H9 (cell line): ENCODE measurements at regions not wholly inside any gene's neighbourhood (a gene's known extent, or its start where the extent isn't known, plus 50 kb on each side); places are given as distances from the start of the nearest gene placed in this dataset.

ENCODE experiments used
- DNase-seq: peaks from one replicate; pipeline ENCODE4 v3.0.0-alpha.2; 2017
- H2AFZ ChIP-seq: one replicate; pipeline ENCODE4 v1.6.1; 2013; ENCODE audit warnings: mild to moderate bottlenecking, low read length, control low read depth, moderate library complexity
- H2AK5ac ChIP-seq: 2 replicates; pipeline ENCODE4 v1.6.1; 2013; ENCODE audit warnings: low read length, control low read depth, mixed read lengths; ENCODE audit not compliant: insufficient read length
- H2BK120ac ChIP-seq: one replicate; pipeline ENCODE4 v1.6.1; 2013; ENCODE audit warnings: low read depth, mild to moderate bottlenecking, low read length, control low read depth, inconsistent platforms; ENCODE audit not compliant: poor library complexity, severe bottlenecking
- H2BK12ac ChIP-seq: 2 replicates; pipeline ENCODE4 v1.6.1; 2013; ENCODE audit warnings: low read length, control low read depth, mixed read lengths, low read depth; ENCODE audit not compliant: insufficient read length
- H2BK15ac ChIP-seq: 2 replicates; pipeline ENCODE4 v1.6.1; 2013; ENCODE audit warnings: low read depth, low read length, control low read depth
- H2BK20ac ChIP-seq: one replicate; pipeline ENCODE4 v1.6.1; 2013; ENCODE audit warnings: low read depth, mild to moderate bottlenecking, low read length, control low read depth, inconsistent platforms; ENCODE audit not compliant: poor library complexity, severe bottlenecking
- H2BK5ac ChIP-seq: 2 replicates; pipeline ENCODE4 v1.6.1; 2013; ENCODE audit warnings: low read length, control low read depth, mixed read lengths; ENCODE audit not compliant: insufficient read length
- H3K14ac ChIP-seq: 2 replicates; pipeline ENCODE4 v1.6.1; 2013; ENCODE audit warnings: low read length, control low read depth; ENCODE audit not compliant: insufficient read depth
- H3K18ac ChIP-seq: 2 replicates; pipeline ENCODE4 v1.6.1; 2013; ENCODE audit warnings: low read depth, mild to moderate bottlenecking, mixed read lengths, low read length, control low read depth; ENCODE audit not compliant: insufficient read length
- H3K23ac ChIP-seq: 2 replicates; pipeline ENCODE4 v1.6.1; 2013; ENCODE audit warnings: low read length, control low read depth, mixed read lengths, low read depth; ENCODE audit not compliant: insufficient read length
- H3K23me2 ChIP-seq: 2 replicates; pipeline ENCODE4 v1.6.1; 2013; ENCODE audit warnings: low read depth, mild to moderate bottlenecking, mixed read lengths, low read length, control low read depth; ENCODE audit not compliant: insufficient read length, poor library complexity, severe bottlenecking
- H3K27ac ChIP-seq: 2 replicates; pipeline ENCODE4 v1.5.1; 2013; ENCODE audit warnings: low read length, control low read depth, mixed read lengths, low read depth; ENCODE audit not compliant: insufficient read length
- H3K27me3 ChIP-seq: 2 replicates; pipeline ENCODE4 v1.6.1; 2013; ENCODE audit warnings: low read length, control low read depth, inconsistent platforms; ENCODE audit not compliant: insufficient read depth
- H3K4ac ChIP-seq: 2 replicates; pipeline ENCODE4 v1.6.1; 2013; ENCODE audit warnings: low read depth, mild to moderate bottlenecking, control low read depth, inconsistent platforms, low read length, moderate library complexity
- H3K4me1 ChIP-seq: 2 replicates; pipeline ENCODE4 v1.6.1; 2013; ENCODE audit warnings: low read length, control low read depth, inconsistent platforms; ENCODE audit not compliant: insufficient read depth
- H3K4me2 ChIP-seq: 2 replicates; pipeline ENCODE4 v1.6.1; 2013; ENCODE audit warnings: low read length, control low read depth, mixed read lengths; ENCODE audit not compliant: insufficient read length, insufficient read depth
- H3K56ac ChIP-seq: 2 replicates; pipeline ENCODE4 v1.6.1; 2013; ENCODE audit warnings: low read depth, mild to moderate bottlenecking, mixed read lengths, low read length, control low read depth; ENCODE audit not compliant: insufficient read length
- H3K79me1 ChIP-seq: 2 replicates; pipeline ENCODE4 v1.6.1; 2013; ENCODE audit warnings: low read depth, mild to moderate bottlenecking, moderate library complexity, low read length, control low read depth, inconsistent platforms; ENCODE audit not compliant: insufficient read depth, poor library complexity, severe bottlenecking
- H3K79me2 ChIP-seq: 2 replicates; pipeline ENCODE4 v1.6.1; 2013; ENCODE audit warnings: low read length, control low read depth, inconsistent platforms; ENCODE audit not compliant: insufficient read depth
- H3K9ac ChIP-seq: 2 replicates; pipeline ENCODE4 v1.6.1; 2013; ENCODE audit warnings: low read length, control low read depth, mixed read lengths; ENCODE audit not compliant: insufficient read length; ENCODE audit errors: extremely low read depth
- H3K9me3 ChIP-seq: one replicate; pipeline ENCODE4 v1.6.1; 2013; ENCODE audit warnings: low read depth, low read length, inconsistent platforms; ENCODE audit not compliant: control insufficient read depth
- H3T11ph ChIP-seq: one replicate; pipeline ENCODE4 v1.6.1; 2013; ENCODE audit warnings: mild to moderate bottlenecking, low read length, control low read depth, inconsistent platforms
- H4K20me1 ChIP-seq: one replicate; pipeline ENCODE4 v1.6.1; 2013; ENCODE audit not compliant: control insufficient read depth, insufficient read length, insufficient read depth
- H4K5ac ChIP-seq: 2 replicates; pipeline ENCODE4 v1.6.1; 2013; ENCODE audit warnings: low read depth, mild to moderate bottlenecking, mixed read lengths, low read length, control low read depth; ENCODE audit not compliant: insufficient read length
- H4K8ac ChIP-seq: replicated peaks from 2 replicates; pipeline ENCODE4 v1.6.1; 2013; ENCODE audit warnings: low read length, control low read depth, mixed read lengths, low read depth; ENCODE audit not compliant: insufficient read length
- H4K91ac ChIP-seq: 2 replicates; pipeline ENCODE4 v1.6.1; 2013; ENCODE audit warnings: low read depth, mild to moderate bottlenecking, moderate library complexity, mixed read lengths, low read length, control low read depth; ENCODE audit not compliant: insufficient read length
- H3K27ac Mint-ChIP-seq, 3 experiments: 2 replicates in 2 of 3; 3 replicates in 1 of 3; pipeline ENCODE4 v1.8.0; 2020 to 2021; ENCODE audit warnings: mixed read lengths in 3 of 3, mild to moderate bottlenecking in 1 of 3, moderate library complexity in 1 of 3
- H3K27me3 Mint-ChIP-seq: 2 replicates; pipeline ENCODE4 v1.8.0; 2021; ENCODE audit warnings: low read depth, mild to moderate bottlenecking, moderate library complexity, mixed read lengths
- H3K36me3 Mint-ChIP-seq, 3 experiments: 2 replicates in 2 of 3; 3 replicates in 1 of 3; pipeline ENCODE4 v1.8.0; 2020 to 2021; ENCODE audit warnings: low read depth in 3 of 3, mixed read lengths in 3 of 3; ENCODE audit not compliant: insufficient read depth in 1 of 3
- H3K4me1 Mint-ChIP-seq, 2 experiments: 2 replicates each; pipeline ENCODE4 v1.8.0; 2020; ENCODE audit warnings: mixed read lengths in 2 of 2
- H3K4me3 Mint-ChIP-seq, 2 experiments: 2 replicates in 1 of 2; 3 replicates in 1 of 2; pipeline ENCODE4 v1.8.0; 2020 to 2021; ENCODE audit warnings: mild to moderate bottlenecking in 2 of 2, mixed read lengths in 2 of 2, moderate library complexity in 1 of 2
- H3K9me3 Mint-ChIP-seq, 2 experiments: 2 replicates in 1 of 2; 3 replicates in 1 of 2; pipeline ENCODE4 v1.8.0; 2020; ENCODE audit warnings: mild to moderate bottlenecking in 2 of 2, mixed read lengths in 2 of 2, moderate library complexity in 1 of 2
- WGBS: extraction: QIAGEN DNeasy Blood & Tissue Kit; methylation state at CpG from one replicate; pipeline ENCODE4 v1.1.7; 2013; ENCODE audit warnings: missing lambda C conversion rate, low lambda C conversion rate, mixed read lengths; ENCODE audit not compliant: insufficient read length; ENCODE audit errors: extremely low coverage; 5-methylcytosine and 5-hydroxymethylcytosine counted together
- TF ChIP-seq, protein P1 (sequence below): fragments of 200-600 bp; sonication (generic); conservative IDR thresholded peaks from 3 replicates; pipeline ENCODE4 v1.8.0; 2021; ENCODE audit warnings: antibody characterized with exemption, mild to moderate bottlenecking

- no peak overlapping the region for H2BK20ac ChIP-seq
- H3K4me1 ChIP-seq: no peaks in the 10 kb centered on the region; the same call in 1 of the 2 replicates
- no peak for DNase-seq
- no peak overlapping the region for H3T11ph ChIP-seq
- TF ChIP-seq, protein P1, sequence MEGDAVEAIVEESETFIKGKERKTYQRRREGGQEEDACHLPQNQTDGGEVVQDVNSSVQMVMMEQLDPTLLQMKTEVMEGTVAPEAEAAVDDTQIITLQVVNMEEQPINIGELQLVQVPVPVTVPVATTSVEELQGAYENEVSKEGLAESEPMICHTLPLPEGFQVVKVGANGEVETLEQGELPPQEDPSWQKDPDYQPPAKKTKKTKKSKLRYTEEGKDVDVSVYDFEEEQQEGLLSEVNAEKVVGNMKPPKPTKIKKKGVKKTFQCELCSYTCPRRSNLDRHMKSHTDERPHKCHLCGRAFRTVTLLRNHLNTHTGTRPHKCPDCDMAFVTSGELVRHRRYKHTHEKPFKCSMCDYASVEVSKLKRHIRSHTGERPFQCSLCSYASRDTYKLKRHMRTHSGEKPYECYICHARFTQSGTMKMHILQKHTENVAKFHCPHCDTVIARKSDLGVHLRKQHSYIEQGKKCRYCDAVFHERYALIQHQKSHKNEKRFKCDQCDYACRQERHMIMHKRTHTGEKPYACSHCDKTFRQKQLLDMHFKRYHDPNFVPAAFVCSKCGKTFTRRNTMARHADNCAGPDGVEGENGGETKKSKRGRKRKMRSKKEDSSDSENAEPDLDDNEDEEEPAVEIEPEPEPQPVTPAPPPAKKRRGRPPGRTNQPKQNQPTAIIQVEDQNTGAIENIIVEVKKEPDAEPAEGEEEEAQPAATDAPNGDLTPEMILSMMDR: no peak
- no peak overlapping the region for H2BK15ac ChIP-seq
- no peak overlapping the region for H4K91ac ChIP-seq
- no peak overlapping the region for H3K4ac ChIP-seq
- H2BK120ac ChIP-seq: no peak overlapping the region
- no peak overlapping the region for H3K18ac ChIP-seq
- no peak overlapping the region for H3K27ac Mint-ChIP-seq
- no peak overlapping the region for H3K14ac ChIP-seq
- H4K5ac ChIP-seq: no peak overlapping the region
- H3K9me3 ChIP-seq: peaks cover 7% of the 10 kb centered on the region
- no peak overlapping the region for H3K23ac ChIP-seq
- no peak overlapping the region for H3K27ac ChIP-seq
- peaks cover 8 to 10% of the 10 kb centered on the region in 2 experiments for H3K9me3 Mint-ChIP-seq
- H3K79me1 ChIP-seq: no peaks in the 10 kb centered on the region
- no peak overlapping the region for H3K4me2 ChIP-seq
- no peak overlapping the region for H2BK12ac ChIP-seq
- H4K8ac ChIP-seq: no peak overlapping the region
- no peaks in the 10 kb centered on the region for H3K27me3 ChIP-seq
- H2BK5ac ChIP-seq: no peak overlapping the region
- no peaks in the 10 kb centered on the region for H3K23me2 ChIP-seq
- no peak overlapping the region for H3K56ac ChIP-seq
- no peaks in the 10 kb centered on the region for H3K79me2 ChIP-seq
- no peak overlapping the region for H2AK5ac ChIP-seq
- WGBS: no CpG with 5 or more reads among the region's 3 CpGs
- peaks cover 16 to 19% of the 10 kb centered on the region in 2 experiments for H3K4me1 Mint-ChIP-seq
- H2AFZ ChIP-seq: no peak overlapping the region
- H3K4me3 Mint-ChIP-seq: no peak overlapping the region
- peaks cover 3 to 12% (median 4%) of the 10 kb centered on the region in 3 experiments for H3K36me3 Mint-ChIP-seq
- no peak overlapping the region for H3K9ac ChIP-seq
- H4K20me1 ChIP-seq: no peaks in the 10 kb centered on the region
- H3K27me3 Mint-ChIP-seq: no peaks in the 10 kb centered on the region
These were observed 937.7 kb upstream of the LRRN3 start for GRCh38 chr7:110153222-110153621.
